Right lobe of liver (tissue), 6 donors: ENCODE measurements at regions not wholly inside any gene's neighbourhood (a gene's known extent, or its start where the extent isn't known, plus 50 kb on each side); places are given as distances from the start of the nearest gene placed in this dataset.

Experiments
- ATAC-seq, 4 donors: fragments of 200-7000 bp; cut with Tn5 transposase; one replicate each; pipeline ENCODE4 v1.9.1; 2020; ENCODE audit warnings: mild to moderate bottlenecking in 4 of 4, moderate library complexity in 4 of 4
- DNase-seq, 3 donors: peaks; one replicate each; pipeline ENCODE4 v3.0.0-alpha.2; 2020
- H3K27ac ChIP-seq, 3 donors: fragments of 200-600 bp; one replicate each; pipeline ENCODE4 v1.8.0; 2022
- H3K27me3 ChIP-seq, 2 donors: fragments of 200-600 bp; one replicate each; pipeline ENCODE4 v1.8.0; 2022
- H3K36me3 ChIP-seq, 4 donors: fragments of 200-600 bp; sonication (generic) in 1 of 4; one replicate each; pipeline versions ENCODE4 v1.5.1 to v1.8.0; 2017 to 2022; ENCODE audit warnings: control low read depth in 1 of 4
- H3K4me1 ChIP-seq, 4 donors: fragments of 200-600 bp; sonication (generic) in 1 of 4; one replicate each; pipeline versions ENCODE4 v1.5.1 to v1.8.0; 2017 to 2022; ENCODE audit warnings: control low read depth in 1 of 4
- H3K4me3 ChIP-seq, 3 donors: fragments of 200-600 bp; one replicate each; pipeline ENCODE4 v1.8.0; 2022
- H3K9me3 ChIP-seq, 4 donors: fragments of 200-600 bp; sonication (generic) in 1 of 4; one replicate each; pipeline versions ENCODE4 v1.5.1 to v1.8.0; 2017 to 2022; ENCODE audit warnings: control low read depth in 1 of 4
- CTCF ChIP-seq, 4 donors: fragments of 200-600 bp in 3 of 4; fragments of 450-650 bp in 1 of 4; IDR thresholded peaks; one replicate each; pipeline versions ENCODE4 v1.5.1 to v1.8.0; 2016 to 2022; ENCODE audit warnings: antibody characterized with exemption in 4 of 4, mild to moderate bottlenecking in 2 of 4
- POLR2A ChIP-seq: fragments of 450-650 bp; IDR thresholded peaks from one replicate; pipeline ENCODE4 v1.6.1; 2017; ENCODE audit warnings: antibody characterized with exemption, mild to moderate bottlenecking
- WGBS: methylation state at CpG from one replicate; pipeline ENCODE4 v1.1.6; 2018; ENCODE audit warnings: low coverage, low lambda C conversion rate; ENCODE audit not compliant: insufficient coverage; ENCODE audit errors: missing lambda C conversion rate; 5-methylcytosine and 5-hydroxymethylcytosine counted together
- intact Hi-C, 2 donors: fragments of 100-400 bp; cut with DNase I; formaldehyde crosslinking; loops; one replicate each; pipeline versions ENCODE4 v1.11.2 to v1.14.1; 2022
- donor health status: DM: no; HTN: yes; CAD: no.
- donor health status: DM: no; HTN: no; CAD: no.
- donor health status: DM: no; HTN: no; CAD: no.
- donor health status: DM: no; HTN: yes; CAD: no.
- donor health status: DM: no; HTN: yes; CAD: no.

- no peaks in the 10 kb centered on the region for H3K27me3 ChIP-seq
- DNase-seq, result no peak
- H3K4me3 ChIP-seq, result no peak overlapping the region
- WGBS, result 52% methylated on average over 7 of the region's 14 CpGs
- H3K36me3 ChIP-seq, result no peaks in the 10 kb centered on the region
- ATAC-seq, result peak in 1 of 4 donors; percentile 12
- no peak overlapping the region for H3K27ac ChIP-seq
- intact Hi-C loops, result no loop called here
- H3K4me1 ChIP-seq, result no peaks in the 10 kb centered on the region
- TF ChIP-seq CTCF (IDR thresholded peaks at IDR 0.05) (no peak), POLR2A (no peak)
- H3K9me3 ChIP-seq, result no peaks in the 10 kb centered on the region
Observed at GRCh38 chr7:445563-446288, 73.9 kb downstream of the PDGFA start.

- Histone ChIP-seq H3K36me3 (no peaks in the 10 kb centered on the region), H3K27ac (no peak overlapping the region), H3K27me3 (no peaks in the 10 kb centered on the region), H3K9me3 (no peaks in the 10 kb centered on the region), H3K4me1 (no peaks in the 10 kb centered on the region), H3K4me3 (no peak overlapping the region)
- 20% methylated on average over 1 of the region's 29 CpGs for WGBS
- DNase-seq (peak in 1 of 3 donors; percentile 14), ATAC-seq (no peak)
- intact Hi-C loops, result no loop called here
- TF ChIP-seq CTCF (IDR thresholded peaks at IDR 0.05) (no peak), POLR2A (no peak)
Observed at GRCh38 chr7:446289-446935, 73.2 kb downstream of the PDGFA start.
